ENCODE measurements at regions not wholly inside any gene's neighbourhood (a gene's known extent, or its start where the extent isn't known, plus 50 kb on each side); places are given as distances from the start of the nearest gene placed in this dataset.
A peak's percentile ranks its signal among the peaks of the same experiment; 100 is the strongest.
"Not testable (repeated sequence)": the region's sequence is repeated elsewhere in the genome, so short reads cannot be mapped to it uniquely, and the experiment has no call there.

GRCh38 chr9:138174954-138175353, 297.4 kb downstream of the CACNA1B start:
- not testable (repeated sequence) for DNase-seq (ENCODE audit: low read depth)

GRCh38 chr9:138175354-138175753, 297.8 kb downstream of the CACNA1B start:
- DNase-seq (ENCODE audit: low read depth): not testable (repeated sequence)

- not testable (repeated sequence) for DNase-seq (ENCODE audit: low read depth)
Observed at GRCh38 chr9:138177091-138177490, 299.5 kb downstream of the CACNA1B start.

GRCh38 chr9:138179003-138179402, 301.4 kb downstream of the CACNA1B start:
- DNase-seq (ENCODE audit: low read depth): not testable (repeated sequence)

- not testable (repeated sequence) for DNase-seq (ENCODE audit: low read depth)
Observed at GRCh38 chr9:138179671-138180070, 302.1 kb downstream of the CACNA1B start.

GRCh38 chr9:138181963-138182362, 304.4 kb downstream of the CACNA1B start:
- peak; percentile 29 for DNase-seq (ENCODE audit: low read depth)

- not testable (repeated sequence) for DNase-seq (ENCODE audit: low read depth)
Observed at GRCh38 chr9:138197156-138197555, 319.6 kb downstream of the CACNA1B start.

GRCh38 chr9:138198963-138199362, 321.4 kb downstream of the CACNA1B start:
- DNase-seq (ENCODE audit: low read depth): not testable (repeated sequence)

GRCh38 chr9:138199917-138200316, 322.3 kb downstream of the CACNA1B start:
- DNase-seq (ENCODE audit: low read depth): not testable (repeated sequence)

- not testable (repeated sequence) for DNase-seq (ENCODE audit: low read depth)
Observed at GRCh38 chr9:138200481-138201142, 323.0 kb downstream of the CACNA1B start.

- not testable (repeated sequence) for DNase-seq (ENCODE audit: low read depth)
Observed at GRCh38 chr9:138201167-138201889, 323.7 kb downstream of the CACNA1B start.

- DNase-seq (ENCODE audit: low read depth): not testable (repeated sequence)
Observed at GRCh38 chr9:138202043-138202442, 324.5 kb downstream of the CACNA1B start.

GRCh38 chr9:138203304-138203703, 325.7 kb downstream of the CACNA1B start:
- peak; percentile 43 for DNase-seq (ENCODE audit: low read depth)

- DNase-seq (ENCODE audit: low read depth): not testable (repeated sequence)
Observed at GRCh38 chr9:138203872-138204271, 326.3 kb downstream of the CACNA1B start.

- not testable (repeated sequence) for DNase-seq (ENCODE audit: low read depth)
Observed at GRCh38 chr9:138206108-138206507, 328.5 kb downstream of the CACNA1B start.

GRCh38 chr9:138207300-138208179, 330.0 kb downstream of the CACNA1B start:
- DNase-seq (ENCODE audit: low read depth): not testable (repeated sequence)

- DNase-seq (ENCODE audit: low read depth): not testable (repeated sequence)
Observed at GRCh38 chr9:138209071-138209644, 331.6 kb downstream of the CACNA1B start.

GRCh38 chr9:138210388-138210986, 332.9 kb downstream of the CACNA1B start:
- not testable (repeated sequence) for DNase-seq (ENCODE audit: low read depth)

GRCh38 chr9:138211070-138211469, 333.5 kb downstream of the CACNA1B start:
- not testable (repeated sequence) for DNase-seq (ENCODE audit: low read depth)

- peak; percentile 41 for DNase-seq (ENCODE audit: low read depth)
Observed at GRCh38 chr9:138211544-138212219, 334.1 kb downstream of the CACNA1B start.

- DNase-seq (ENCODE audit: low read depth): not testable (repeated sequence)
Observed at GRCh38 chr9:138212811-138213210, 335.2 kb downstream of the CACNA1B start.
